SH-SY5Y (cell line): ENCODE measurements at regions not wholly inside any gene's neighbourhood (a gene's known extent, or its start where the extent isn't known, plus 50 kb on each side); places are given as distances from the start of the nearest gene placed in this dataset.

ENCODE experiments used
- GATA2 ChIP-seq: IDR thresholded peaks from 2 replicates; pipeline ENCODE4 v1.6.1; 2011; ENCODE audit warnings: mild to moderate bottlenecking, low read depth, low read length
- GATA3 ChIP-seq: IDR thresholded peaks from 2 replicates; pipeline ENCODE4 v1.6.1; 2011; ENCODE audit warnings: low read depth, mild to moderate bottlenecking, low read length, moderate library complexity

GRCh38 chr18:10336749-10337350 lies 117.6 kb upstream of the APCDD1 start:
- TF ChIP-seq GATA2 = no peak
- TF ChIP-seq GATA3 = no peak

DNA sequence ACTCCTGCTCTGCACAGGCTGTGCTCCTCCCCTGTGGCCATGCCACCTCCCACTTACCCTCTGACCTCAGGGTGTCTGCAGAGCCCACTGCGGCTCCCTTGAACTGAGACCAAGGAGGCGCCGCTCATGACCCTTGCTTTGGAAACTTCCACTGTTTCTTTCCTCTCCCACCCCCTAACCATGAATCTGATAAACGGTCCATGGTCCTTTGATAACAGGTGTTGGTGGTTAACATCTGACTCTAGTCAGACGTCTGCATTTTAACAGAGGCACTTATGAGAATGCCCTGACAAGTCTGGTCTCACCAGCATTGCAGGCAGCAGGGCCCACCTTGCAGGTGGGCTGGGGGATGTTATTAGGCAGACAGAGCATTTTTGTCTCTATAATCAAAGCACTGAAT lies 113.6 kb upstream of the APCDD1 start:
- TF ChIP-seq GATA2 = no peak
- TF ChIP-seq GATA3 = no peak

DNA sequence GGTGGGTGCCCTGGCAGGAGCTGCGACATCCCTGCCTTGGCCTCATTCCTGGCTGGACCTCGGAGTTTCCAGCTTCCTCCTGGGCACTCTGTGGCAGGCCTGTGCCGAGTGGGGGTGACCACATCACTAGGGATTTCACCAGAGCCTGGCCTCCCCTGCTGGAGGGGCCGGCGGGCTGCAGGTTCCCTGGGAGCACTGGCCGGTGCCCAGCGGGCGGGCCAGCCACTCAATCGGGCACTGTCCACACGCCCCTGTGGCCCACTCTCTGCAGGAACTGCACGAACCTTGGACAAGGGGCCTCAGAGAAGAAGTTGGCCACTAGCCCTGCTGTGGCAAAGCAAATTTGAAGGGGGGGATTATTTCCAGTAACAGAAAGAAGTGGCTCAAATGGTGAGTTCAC lies 110.7 kb upstream of the APCDD1 start:
- no peak for TF ChIP-seq GATA2
- TF ChIP-seq GATA3 = no peak

DNA sequence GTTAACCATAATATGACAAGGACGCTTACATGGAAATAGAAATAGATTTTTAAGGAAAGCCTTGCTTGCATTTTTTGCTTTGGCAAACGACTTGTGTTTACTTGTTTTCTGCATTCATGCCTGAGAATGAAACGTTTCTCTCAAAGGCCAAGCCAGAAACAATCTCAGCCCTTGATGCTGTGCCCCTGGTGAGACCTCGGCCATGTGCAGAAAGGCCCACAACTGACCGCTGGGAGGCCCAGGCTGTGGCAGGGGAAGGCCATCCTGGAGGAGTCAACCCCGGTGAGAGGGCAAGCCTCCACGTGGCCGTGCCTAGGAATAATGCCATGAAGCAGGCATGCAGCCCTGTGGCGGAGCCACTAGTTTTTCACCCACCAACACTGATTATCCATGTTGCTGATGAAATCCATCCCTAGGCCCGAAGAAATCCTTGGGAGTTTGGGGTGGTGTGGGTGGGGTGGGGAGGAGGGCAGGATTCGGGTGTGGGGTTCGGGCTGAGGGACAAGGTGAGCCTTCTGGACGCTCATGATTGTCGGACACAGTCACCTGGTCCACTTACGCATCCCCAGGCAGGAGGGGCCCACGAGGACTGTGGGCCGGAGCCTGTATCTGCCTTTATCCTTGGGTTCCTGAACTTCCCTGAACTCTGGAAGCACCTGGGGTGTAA lies 107.6 kb upstream of the APCDD1 start:
- TF ChIP-seq GATA3 = no peak

DNA sequence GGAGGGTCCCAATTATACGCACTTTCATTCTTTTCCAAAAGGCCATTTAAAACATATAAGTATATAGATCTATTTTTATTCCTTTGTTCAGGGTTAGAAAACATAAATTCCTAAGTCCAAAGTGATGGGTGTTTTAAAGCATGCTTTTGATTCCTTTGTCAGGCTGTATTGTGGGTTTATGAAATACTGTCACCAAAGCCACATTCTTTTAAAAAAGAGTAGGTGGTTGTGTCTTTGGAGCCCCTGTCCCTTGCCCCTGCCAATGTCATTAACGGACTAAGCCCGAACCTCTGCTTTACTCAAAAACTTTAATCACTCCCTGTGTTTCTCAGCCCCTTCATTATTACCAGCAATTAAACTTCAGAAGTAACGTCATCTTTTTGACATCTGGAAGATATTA lies 104.9 kb upstream of the APCDD1 start:
- no peak for TF ChIP-seq GATA2
- no peak for TF ChIP-seq GATA3

GRCh38 chr18:10350661-10351060 lies 103.8 kb upstream of the APCDD1 start:
- TF ChIP-seq GATA2 = no peak
- TF ChIP-seq GATA3 = no peak

- no peak for TF ChIP-seq GATA3
- TF ChIP-seq GATA2 = no peak
Measured at GRCh38 chr18:10351219-10351818, 103.1 kb upstream of the APCDD1 start.

DNA sequence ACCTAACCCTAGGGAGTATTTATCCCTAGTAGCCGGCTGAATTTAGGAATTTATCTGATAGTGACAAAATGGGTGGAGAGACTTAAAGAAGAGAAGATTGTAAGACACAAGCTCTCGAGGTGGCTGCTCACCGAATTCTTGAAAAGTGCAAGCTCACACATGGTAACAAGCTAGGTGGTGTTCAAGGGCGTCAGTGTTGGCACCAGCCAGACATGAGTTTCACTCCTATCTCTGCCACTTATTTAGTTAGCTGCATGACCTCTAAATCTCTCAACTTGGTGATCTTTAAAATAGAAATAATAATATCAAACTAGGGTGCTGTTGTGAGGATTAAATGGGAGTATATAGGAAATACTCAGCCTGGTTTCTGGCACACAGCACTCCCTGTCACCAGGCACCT lies 102.6 kb upstream of the APCDD1 start:
- TF ChIP-seq GATA2 (no peak), GATA3 (no peak)

DNA sequence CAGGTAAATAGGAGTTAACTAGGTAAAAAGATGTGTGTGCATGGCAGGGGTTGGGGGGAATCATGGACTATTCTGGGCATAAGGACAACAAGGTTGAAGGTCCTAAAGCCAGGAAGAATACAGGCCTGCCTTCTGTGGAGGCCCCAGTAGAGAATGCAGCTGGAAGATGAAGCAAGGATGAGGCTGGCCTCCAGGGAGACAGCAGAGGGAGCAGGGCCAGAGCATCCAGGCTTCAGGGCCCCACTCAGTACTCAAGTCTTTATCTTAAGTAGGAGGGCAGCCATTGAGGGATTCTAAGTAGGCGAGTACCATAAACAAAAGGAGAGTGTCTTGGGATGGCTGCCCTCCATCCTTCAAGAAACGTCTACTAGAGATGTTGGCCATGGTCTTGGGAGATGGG lies 101.8 kb upstream of the APCDD1 start:
- TF ChIP-seq GATA3 = no peak
- TF ChIP-seq GATA2 = no peak

GRCh38 chr18:10353791-10354190 lies 100.6 kb upstream of the APCDD1 start:
- TF ChIP-seq GATA2 = no peak
- no peak for TF ChIP-seq GATA3

GRCh38 chr18:10354241-10354811 lies 100.1 kb upstream of the APCDD1 start:
- TF ChIP-seq GATA2 = no peak
- no peak for TF ChIP-seq GATA3

- TF ChIP-seq GATA2 (no peak), GATA3 (no peak)
Measured at GRCh38 chr18:10354890-10355289, 99.5 kb upstream of the APCDD1 start.

DNA sequence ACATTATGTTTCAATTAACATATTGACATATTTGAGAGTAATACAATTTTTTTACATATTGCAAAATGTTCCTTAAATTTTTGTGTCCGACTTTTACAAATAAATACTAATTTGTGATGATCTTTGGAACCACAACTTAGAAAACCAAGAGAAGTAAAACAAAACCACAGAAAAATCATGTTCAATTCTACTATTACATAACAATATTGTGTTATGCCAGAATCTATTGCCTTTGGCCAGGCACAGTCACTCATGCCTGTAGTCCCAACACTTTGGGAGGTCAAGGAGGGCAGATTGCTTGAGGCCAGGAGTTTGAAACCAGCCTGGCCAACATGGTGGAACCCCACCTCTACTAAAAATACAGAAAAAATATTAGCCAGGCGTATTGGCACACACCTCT lies 92.8 kb upstream of the APCDD1 start:
- TF ChIP-seq GATA3 (no peak), GATA2 (no peak)

DNA sequence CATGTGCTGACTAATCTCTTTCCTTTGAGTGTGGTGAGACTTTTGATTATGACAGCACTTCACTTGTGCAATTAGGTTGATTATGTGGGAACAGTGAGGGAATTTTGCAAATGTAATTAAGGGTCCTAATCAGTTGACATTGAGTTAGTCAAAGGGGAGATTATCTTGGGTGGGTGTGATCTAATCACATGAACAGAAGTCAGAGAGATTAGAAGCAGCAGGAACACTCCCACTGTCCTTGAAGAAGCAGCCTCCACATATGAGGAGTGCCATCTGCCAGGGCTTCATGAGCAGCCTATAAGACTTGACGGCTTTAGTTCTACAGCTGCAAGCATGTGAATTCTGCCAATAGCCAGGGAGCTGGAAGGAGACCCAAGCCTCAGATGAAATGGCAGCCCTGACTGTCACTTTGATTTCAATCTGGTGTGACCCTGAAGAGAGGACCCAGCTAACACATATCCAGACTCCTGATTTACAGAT lies 89.4 kb upstream of the APCDD1 start:
- TF ChIP-seq GATA2 = no peak

- TF ChIP-seq GATA2 (no peak), GATA3 (no peak)
Measured at GRCh38 chr18:10365901-10366300, 88.5 kb upstream of the APCDD1 start.

DNA sequence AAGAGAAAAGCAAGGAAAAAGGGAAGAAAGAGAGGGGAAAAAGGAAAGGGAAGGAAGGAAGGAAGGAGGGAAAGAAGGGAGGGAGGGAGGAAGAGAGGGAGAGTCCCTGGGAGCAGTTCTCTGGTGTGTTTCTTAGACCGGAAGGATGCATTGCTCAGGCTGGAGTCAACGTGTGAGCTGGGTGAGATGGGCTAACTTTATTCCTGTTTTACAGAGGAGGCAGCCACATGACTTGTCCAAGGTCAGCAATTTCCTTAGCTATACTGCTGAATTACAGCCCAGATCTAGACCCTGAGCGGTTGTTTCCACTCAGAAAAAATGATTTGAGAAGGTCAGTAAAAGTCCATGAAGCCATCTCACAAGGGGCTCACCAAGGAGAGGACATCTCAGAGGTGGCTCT lies 86.6 kb upstream of the APCDD1 start:
- TF ChIP-seq GATA2 = no peak
